ENCODE measurements at regions not wholly inside any gene's neighbourhood (a gene's known extent, or its start where the extent isn't known, plus 50 kb on each side); places are given as distances from the start of the nearest gene placed in this dataset.

- Histone ChIP-seq H3K4me1 (no peaks in the 10 kb centered on the region), H3K9me3 (no peaks in the 10 kb centered on the region), H3K27me3 (no peaks in the 10 kb centered on the region), H3K27ac (no peak overlapping the region), H3K36me3 (no peaks in the 10 kb centered on the region), H3K4me3 (no peak overlapping the region)
- TF ChIP-seq POLR2A (IDR thresholded peaks at IDR 0.05), result no peak
- TF ChIP-seq, protein P1, sequence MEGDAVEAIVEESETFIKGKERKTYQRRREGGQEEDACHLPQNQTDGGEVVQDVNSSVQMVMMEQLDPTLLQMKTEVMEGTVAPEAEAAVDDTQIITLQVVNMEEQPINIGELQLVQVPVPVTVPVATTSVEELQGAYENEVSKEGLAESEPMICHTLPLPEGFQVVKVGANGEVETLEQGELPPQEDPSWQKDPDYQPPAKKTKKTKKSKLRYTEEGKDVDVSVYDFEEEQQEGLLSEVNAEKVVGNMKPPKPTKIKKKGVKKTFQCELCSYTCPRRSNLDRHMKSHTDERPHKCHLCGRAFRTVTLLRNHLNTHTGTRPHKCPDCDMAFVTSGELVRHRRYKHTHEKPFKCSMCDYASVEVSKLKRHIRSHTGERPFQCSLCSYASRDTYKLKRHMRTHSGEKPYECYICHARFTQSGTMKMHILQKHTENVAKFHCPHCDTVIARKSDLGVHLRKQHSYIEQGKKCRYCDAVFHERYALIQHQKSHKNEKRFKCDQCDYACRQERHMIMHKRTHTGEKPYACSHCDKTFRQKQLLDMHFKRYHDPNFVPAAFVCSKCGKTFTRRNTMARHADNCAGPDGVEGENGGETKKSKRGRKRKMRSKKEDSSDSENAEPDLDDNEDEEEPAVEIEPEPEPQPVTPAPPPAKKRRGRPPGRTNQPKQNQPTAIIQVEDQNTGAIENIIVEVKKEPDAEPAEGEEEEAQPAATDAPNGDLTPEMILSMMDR (IDR thresholded peaks at IDR 0.05), result no peak
- 63% methylated on average over 1 of the region's 1 CpG for WGBS
- no peak for DNase-seq (ENCODE audit: low spot score in 2 of 2)
These were observed 321.3 kb upstream of the GOLIM4 start for GRCh38 chr3:168417016-168417415.

- Histone ChIP-seq H3K36me3 (no peaks in the 10 kb centered on the region), H3K4me3 (no peak overlapping the region), H3K27ac (no peak overlapping the region), H3K27me3 (no peaks in the 10 kb centered on the region), H3K4me1 (no peaks in the 10 kb centered on the region), H3K9me3 (no peaks in the 10 kb centered on the region)
- 82% methylated on average over 6 of the region's 6 CpGs for WGBS
- DNase-seq (ENCODE audit: low spot score in 2 of 2), result no peak
- no peak for TF ChIP-seq POLR2A (IDR thresholded peaks at IDR 0.05)
- TF ChIP-seq, protein P1 (IDR thresholded peaks at IDR 0.05), result no peak
- TF ChIP-seq POLR2AphosphoS5 (IDR thresholded peaks at IDR 0.05), result no peak
- no peak for TF ChIP-seq EP300 (IDR thresholded peaks at IDR 0.05)
These were observed 320.7 kb upstream of the GOLIM4 start for GRCh38 chr3:168416446-168416845.

- H3K9me3 ChIP-seq, result no peaks in the 10 kb centered on the region
- WGBS, result 93% methylated on average over 1 of the region's 1 CpG
- H3K27ac ChIP-seq, result no peak overlapping the region
- no peak overlapping the region for H3K4me3 ChIP-seq
- no peaks in the 10 kb centered on the region for H3K4me1 ChIP-seq
- no peak for DNase-seq (ENCODE audit: low spot score in 2 of 2)
- TF ChIP-seq, protein P1 (IDR thresholded peaks at IDR 0.05), result no peak
- no peaks in the 10 kb centered on the region for H3K36me3 ChIP-seq
- no peaks in the 10 kb centered on the region for H3K27me3 ChIP-seq
These were observed 318.4 kb upstream of the GOLIM4 start for GRCh38 chr3:168414149-168414548.

DNA sequence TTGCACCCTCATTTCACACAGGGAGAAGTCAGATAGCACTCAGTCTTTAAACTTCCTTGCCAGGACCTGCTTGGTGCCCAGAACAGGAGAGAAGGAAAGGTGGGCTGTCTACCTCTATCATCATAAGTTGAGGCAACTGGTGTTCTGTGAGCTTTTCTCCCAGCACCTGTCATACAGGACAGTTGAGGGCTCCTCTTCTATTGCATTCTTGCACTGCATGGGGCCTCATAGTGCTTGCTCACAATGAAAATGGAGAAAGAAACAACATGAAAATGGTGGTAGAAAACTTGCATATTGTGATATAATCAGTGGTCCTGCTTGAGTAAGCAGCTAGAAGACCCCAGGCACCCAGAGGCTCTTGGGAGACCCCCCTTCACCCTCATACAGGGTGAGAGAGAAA lies 311.7 kb upstream of the GOLIM4 start:
- TF ChIP-seq, protein P1 (IDR thresholded peaks at IDR 0.05), result no peak
- TF ChIP-seq EP300 (IDR thresholded peaks at IDR 0.05), result no peak
- no peak for TF ChIP-seq POLR2A (IDR thresholded peaks at IDR 0.05)
- no peak for TF ChIP-seq POLR2AphosphoS5 (IDR thresholded peaks at IDR 0.05)
- Histone ChIP-seq H3K36me3 (no peaks in the 10 kb centered on the region), H3K27ac (no peak overlapping the region), H3K9me3 (no peaks in the 10 kb centered on the region), H3K27me3 (no peaks in the 10 kb centered on the region), H3K4me1 (no peaks in the 10 kb centered on the region), H3K4me3 (no peak overlapping the region)
- no peak for DNase-seq (ENCODE audit: low spot score in 2 of 2)

DNA sequence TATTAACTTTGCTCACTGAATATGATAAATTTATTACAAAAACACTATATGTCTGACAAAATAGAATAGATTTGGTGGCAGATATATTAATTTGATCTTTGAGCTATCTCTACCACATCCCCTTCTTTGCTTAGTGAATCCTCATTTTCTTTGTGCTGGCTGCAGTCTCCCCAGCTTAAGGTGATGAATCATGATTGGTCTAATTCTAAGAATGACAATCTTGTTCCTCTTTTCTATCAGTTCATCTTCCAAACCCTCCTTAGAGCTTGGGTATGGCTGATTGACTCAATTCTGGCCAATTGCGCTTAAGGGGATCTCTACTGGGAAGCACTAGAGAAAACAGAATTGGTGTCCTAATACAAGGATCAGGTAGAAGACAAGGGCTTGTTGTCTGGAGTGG lies 309.6 kb upstream of the GOLIM4 start:
- Histone ChIP-seq H3K27me3 (no peaks in the 10 kb centered on the region), H3K36me3 (no peaks in the 10 kb centered on the region), H3K4me1 (no peaks in the 10 kb centered on the region), H3K27ac (no peak overlapping the region), H3K9me3 (no peaks in the 10 kb centered on the region), H3K4me3 (no peak overlapping the region)
- 96% methylated on average over 1 of the region's 1 CpG for WGBS
- DNase-seq (ENCODE audit: low spot score in 2 of 2), result no peak
- TF ChIP-seq POLR2A (IDR thresholded peaks at IDR 0.05), result no peak
- TF ChIP-seq EP300 (IDR thresholded peaks at IDR 0.05), result no peak
- TF ChIP-seq, protein P1 (IDR thresholded peaks at IDR 0.05), result no peak
- TF ChIP-seq POLR2AphosphoS5 (IDR thresholded peaks at IDR 0.05), result no peak

Measured in suprapubic skin (tissue), 4 donors.